AG20443 (cell line): ENCODE measurements at regions not wholly inside any gene's neighbourhood (a gene's known extent, or its start where the extent isn't known, plus 50 kb on each side); places are given as distances from the start of the nearest gene placed in this dataset.

ENCODE experiments used
- DNase-seq: peaks from one replicate; pipeline ENCODE4 v3.0.0; 2012; ENCODE audit warnings: low spot score, mixed read lengths

DNA sequence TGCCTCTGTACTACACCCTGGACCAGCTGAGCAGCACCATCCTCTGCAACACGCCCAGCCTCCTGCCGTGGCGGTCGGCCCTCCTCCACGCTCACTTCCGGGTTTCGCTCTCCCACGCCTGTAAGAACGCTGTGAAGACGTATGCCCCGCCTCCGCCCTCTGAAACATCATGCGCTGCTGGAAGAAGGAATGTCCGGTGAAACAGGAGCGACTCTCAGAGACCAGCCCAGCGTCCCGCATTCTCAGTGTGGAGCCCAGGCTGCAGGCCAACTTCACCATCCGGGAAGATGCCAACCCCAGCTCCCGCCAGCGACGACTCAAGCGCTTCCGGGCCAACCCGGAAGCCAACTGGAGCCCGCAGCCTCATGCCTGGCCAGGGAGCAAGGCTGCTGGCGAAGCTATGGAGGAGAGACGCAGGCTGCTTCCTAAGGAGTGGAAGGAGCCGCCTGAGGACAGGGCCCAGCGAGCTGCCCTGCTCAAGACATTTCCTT, 186.1 kb upstream of the SLITRK2 start:
- no peak for DNase-seq

- DNase-seq: no peak
Measured at GRCh38 chrX:145654486-145654885, 163.1 kb upstream of the SLITRK2 start.

DNA sequence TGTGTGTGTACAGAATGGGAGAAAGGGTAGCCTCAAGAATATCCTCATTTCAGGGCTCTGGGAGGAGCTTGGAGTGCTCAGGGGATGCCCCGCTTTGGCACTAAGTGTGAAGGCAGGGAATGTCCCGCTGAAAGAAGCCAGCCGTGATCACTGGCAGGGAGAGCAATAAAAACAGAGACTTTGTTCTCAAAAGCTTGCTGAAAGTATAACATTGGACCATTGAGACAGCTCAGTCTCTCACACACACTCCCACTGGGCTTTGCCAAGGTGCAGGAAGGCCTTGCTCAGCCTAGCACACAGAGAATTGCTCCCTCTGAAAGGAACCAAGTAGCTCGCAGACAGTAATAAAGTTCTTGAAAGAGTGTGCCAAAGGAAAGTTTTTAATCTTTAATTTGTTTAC, 143.8 kb upstream of the SLITRK2 start:
- no peak for DNase-seq

DNA sequence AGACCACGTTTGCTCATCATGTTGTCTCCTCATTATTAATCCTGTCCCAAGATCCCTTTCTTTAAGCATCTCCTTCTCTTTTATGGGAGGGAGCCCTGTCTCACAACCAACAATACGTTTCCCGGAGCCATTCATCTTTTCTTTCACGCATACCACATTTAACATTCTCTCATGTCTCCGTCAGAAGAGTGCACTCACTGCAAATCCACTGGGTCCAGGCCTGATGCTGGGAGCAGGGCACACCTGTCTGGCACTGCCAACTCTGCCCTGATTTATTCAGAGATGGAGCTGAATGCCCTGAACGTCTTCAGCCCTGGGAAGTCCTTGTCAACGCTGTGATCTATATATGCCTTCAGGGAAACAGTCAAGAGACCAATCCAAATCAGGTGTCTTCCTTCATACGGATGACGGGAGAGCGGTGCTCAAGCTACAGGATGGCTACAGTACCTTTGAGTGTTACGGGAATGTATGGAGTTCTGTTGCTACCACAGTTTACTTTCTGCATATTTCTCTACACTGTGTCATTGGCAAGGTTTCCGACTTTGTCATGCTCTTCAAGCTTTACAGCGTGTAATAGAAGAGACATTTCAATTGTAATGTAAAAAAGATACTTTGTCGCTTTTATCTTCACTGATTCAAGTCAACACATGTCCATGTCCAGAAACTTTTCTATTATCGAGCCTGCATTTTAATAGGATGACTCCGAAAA, 140.4 kb upstream of the SLITRK2 start:
- DNase-seq: no peak

GRCh38 chrX:145682518-145683298, 134.9 kb upstream of the SLITRK2 start:
- no peak for DNase-seq

DNA sequence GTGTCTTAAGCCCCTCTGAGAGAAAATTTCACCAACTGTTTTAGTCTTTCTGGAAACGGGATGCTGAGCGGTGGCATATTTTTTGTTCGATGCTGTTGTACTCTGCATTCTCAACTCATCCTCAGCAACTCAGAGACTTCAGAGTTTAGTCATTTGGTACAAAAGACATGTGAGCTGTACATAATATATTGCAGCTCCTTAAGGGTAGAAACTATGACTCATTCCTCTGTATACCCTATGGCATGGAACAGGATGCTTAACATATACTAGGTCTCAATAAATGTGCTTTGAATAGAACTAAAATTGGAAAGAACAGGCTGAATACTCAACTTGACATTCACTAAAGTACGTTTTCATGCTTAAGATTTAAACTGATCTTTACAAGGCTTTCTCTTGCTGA, 130.5 kb upstream of the SLITRK2 start:
- no peak for DNase-seq

DNA sequence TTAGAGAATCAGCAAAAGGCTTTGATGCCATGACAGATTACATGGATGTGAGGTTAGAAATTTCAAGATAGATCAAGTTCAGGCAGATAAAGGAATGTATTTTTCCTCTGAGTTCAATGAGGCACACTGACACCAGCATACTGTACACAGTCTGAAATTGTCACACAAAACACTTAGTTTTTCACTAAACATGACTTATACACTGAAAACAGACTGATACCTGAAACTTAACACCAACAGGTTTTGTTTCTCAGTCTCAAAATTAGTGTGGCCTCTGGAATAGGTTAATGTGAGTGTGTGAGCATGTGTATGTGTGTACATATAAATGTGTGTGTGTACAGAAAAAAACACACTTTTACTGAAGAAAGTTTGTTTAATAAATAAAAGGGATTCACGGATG, 129.9 kb upstream of the SLITRK2 start:
- DNase-seq: no peak

GRCh38 chrX:145694048-145694447, 123.6 kb upstream of the SLITRK2 start:
- DNase-seq: no peak

DNA sequence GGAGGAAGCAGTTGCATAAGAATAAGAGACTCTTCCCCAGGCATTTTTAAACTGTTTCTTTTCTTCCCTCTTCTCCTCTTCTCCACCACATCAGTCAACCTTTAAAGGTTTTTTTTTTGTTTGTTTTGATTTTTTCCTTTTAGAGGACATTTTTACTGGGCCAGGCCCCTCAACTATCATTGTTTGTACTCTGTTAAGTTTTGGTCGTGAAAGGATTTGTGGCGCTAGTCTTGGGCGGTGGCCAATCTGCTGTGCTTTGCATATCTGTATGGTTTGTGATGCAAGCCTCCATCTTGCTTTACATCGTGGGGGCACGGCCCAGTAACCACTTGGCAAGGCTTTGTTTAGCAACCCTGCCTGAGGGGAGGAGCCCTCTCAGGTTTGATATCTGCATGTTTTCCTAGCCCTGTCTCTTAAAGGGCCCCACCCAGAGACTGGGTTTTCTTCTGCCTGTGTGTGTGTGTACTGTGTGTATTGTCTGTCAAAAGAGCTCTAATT, 101.9 kb upstream of the SLITRK2 start:
- no peak for DNase-seq

DNA sequence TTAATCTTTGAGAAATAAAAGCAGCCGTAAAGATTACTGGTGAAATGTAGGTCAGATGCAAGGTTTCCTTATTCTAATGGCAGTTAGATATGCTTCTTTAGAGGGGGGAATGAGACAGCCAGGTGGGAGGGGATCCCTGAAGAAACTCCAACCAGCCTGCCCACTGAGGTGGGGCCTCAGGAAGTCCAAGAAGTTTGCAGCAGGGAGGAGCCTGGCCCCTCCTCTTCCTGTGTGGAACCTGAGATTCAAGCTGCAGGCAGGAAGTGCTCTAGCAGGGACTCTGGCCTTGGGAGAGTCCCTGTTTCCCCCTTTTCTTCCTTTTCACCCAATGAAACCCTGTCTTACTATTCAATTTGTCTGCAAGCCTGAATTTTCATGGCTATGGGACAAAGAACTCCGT, 101.4 kb upstream of the SLITRK2 start:
- no peak for DNase-seq

DNA sequence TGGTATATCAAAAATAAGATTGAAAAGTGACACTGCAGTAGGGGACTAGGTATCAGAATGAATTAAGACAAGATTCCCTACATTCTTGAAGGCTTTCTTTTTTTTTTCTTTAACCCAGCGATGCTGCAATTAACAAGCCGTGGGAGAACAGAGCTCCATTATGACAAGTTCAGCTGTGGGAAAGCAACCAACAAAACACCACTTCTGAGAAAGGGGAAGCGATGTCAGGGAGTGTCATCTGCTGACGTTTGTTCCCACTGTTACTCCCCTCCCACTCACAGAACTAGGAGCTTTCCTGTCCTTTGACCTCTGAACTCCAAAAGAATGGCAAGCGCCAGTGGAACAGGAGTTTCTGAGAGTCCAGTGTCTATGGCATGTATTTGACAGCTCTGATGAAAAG, 90.2 kb upstream of the SLITRK2 start:
- DNase-seq: no peak

DNA sequence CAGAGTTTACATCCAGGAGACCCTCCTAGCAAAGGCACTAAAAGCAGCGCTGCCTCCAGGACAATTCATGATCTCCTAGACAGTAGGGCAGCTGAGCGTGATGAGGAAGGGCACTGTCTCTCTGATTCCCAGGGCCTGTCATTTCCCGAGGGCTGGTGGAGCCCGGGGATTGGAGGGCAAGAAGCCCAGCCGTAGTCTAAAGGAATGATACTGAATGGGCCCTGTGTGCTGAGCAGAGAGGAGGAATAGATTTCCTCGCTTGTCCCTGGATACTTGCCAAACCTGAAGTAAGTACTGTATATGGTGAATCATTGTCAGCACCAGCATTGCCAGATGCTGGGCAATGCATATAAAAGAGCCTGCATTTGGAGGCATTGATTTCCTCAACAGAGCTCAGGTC, 88.0 kb upstream of the SLITRK2 start:
- no peak for DNase-seq

GRCh38 chrX:145735036-145735435, 82.6 kb upstream of the SLITRK2 start:
- no peak for DNase-seq

- no peak for DNase-seq
Measured at GRCh38 chrX:145751943-145752342, 65.7 kb upstream of the SLITRK2 start.
